GM19035 (cell line): ENCODE measurements at regions not wholly inside any gene's neighbourhood (a gene's known extent, or its start where the extent isn't known, plus 50 kb on each side); places are given as distances from the start of the nearest gene placed in this dataset.

Experiments
- ATAC-seq: cut with Tn5 transposase; IDR thresholded peaks from one replicate; pipeline ENCODE4 v1.9.1; 2021; ENCODE audit not compliant: unreplicated experiment

DNA sequence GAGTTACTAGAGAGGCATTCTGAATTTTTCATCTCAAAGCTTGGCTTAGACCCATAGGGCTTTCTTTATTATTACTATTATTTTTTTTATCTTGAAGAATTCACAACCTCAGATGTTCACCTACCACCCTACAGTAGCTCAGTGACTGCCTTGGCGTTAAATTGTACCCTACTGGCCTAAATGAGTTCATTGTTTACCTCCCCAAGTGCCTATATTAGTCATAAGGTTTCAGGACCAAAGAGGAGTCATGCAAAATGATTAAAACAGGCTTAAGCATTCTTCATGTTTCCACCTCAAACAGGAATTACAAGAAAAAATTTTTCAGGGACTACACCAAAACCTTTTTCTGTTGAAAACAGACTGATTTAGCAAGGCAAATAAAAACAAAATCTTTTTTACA lies 751.5 kb downstream of the SQOR start:
- no peak for ATAC-seq

- ATAC-seq = no peak
Observed at GRCh38 chr15:46389739-46390138, 754.9 kb downstream of the SQOR start.

DNA sequence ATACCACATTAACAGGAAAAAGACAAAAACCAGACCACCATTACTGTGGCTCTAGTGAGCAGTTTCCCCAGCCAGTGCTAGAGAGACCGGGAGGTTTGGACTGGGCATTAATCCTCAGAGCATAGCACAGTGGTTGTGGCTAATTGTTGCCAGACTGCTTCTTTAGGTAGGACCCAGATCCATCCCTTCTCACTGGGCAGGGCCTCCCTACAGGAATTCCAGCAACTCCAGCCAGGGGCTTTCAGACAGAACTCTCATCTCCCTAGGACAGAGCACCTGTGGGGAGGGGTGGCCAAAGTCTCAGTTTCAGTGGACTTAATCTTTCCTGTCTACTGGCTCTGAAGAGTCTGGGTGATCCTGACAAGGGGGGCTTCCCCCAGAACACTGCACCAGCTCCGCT lies 759.6 kb downstream of the SQOR start:
- ATAC-seq = no peak

DNA sequence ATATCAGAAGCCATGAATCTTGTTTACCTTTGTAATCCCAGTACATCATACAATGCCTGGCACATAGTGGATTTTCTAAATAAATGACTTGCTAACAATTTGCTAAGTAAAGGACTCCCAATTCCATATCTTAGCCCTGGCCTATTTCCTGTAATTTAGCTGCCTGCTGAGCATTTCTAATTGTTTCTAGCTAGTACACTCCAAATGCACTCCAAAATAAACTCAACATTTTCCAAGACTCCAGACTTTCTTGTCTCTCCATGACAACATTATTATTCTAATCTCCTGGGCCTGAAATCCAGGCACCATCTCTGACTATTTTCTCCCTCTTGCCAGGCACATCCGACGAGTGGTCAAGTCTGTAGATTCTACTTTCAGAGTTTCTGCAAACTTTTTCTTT lies 773.5 kb downstream of the SQOR start:
- ATAC-seq = no peak

- ATAC-seq = no peak
Observed at GRCh38 chr15:46409841-46410301, 775.0 kb downstream of the SQOR start.

GRCh38 chr15:46410705-46411104 lies 775.9 kb downstream of the SQOR start:
- ATAC-seq = no peak

DNA sequence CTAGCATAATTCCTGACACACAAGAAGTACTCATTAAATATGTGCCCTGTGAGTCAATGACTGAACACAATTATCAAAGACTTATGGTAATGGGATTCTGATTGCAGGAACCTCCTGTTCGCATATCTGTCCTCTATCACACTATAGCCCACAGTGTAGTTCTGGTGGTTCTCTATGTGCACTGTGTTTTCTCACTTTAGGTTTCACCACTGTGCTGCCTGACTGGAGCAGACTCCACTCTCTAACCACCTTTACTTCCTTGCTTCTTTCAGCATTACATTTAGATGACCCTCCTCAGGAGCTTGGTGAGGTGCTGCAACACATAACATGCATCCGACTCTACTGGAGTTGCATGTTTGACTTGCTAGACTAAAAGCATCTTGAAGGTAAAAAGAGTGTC lies 777.1 kb downstream of the SQOR start:
- ATAC-seq = no peak

DNA sequence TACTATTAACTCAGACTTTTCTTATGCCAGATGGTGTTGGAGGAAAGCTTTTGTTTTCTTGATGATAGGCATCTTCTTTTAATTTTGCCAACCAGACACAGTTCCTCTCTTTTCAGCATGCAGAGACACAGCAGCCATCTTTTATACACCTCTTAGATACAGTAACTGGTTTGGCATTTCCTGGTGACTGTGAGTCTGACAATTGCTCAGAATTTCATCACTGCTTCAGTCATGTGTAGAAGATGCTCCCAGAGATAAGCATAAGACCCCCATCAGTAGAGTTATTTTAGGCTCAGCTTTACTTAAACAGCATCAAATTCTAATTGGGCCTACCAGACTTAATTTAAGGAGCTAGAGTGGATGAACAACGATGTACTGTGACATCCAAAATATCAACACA lies 779.0 kb downstream of the SQOR start:
- ATAC-seq = no peak

- no peak for ATAC-seq
Observed at GRCh38 chr15:46416544-46416943, 781.7 kb downstream of the SQOR start.

DNA sequence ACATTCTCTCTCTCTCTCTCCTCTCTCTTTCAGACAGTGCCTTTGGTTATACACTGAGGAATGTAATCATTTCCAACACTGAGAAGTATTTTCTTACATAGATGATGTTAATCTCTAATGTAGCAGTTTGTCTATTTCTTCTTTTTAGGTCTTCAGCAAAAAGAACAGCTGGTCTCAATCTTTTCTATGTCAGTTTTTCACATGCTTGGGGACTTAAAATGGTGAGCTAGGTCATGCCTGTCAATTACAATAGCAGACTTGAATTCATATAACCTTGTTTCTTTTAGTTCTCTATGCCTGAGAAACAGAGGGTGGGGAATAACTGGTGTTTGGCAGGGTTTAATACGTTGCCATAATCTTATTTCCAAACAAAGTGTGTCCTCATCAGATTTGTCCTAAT lies 786.2 kb downstream of the SQOR start:
- ATAC-seq = no peak

DNA sequence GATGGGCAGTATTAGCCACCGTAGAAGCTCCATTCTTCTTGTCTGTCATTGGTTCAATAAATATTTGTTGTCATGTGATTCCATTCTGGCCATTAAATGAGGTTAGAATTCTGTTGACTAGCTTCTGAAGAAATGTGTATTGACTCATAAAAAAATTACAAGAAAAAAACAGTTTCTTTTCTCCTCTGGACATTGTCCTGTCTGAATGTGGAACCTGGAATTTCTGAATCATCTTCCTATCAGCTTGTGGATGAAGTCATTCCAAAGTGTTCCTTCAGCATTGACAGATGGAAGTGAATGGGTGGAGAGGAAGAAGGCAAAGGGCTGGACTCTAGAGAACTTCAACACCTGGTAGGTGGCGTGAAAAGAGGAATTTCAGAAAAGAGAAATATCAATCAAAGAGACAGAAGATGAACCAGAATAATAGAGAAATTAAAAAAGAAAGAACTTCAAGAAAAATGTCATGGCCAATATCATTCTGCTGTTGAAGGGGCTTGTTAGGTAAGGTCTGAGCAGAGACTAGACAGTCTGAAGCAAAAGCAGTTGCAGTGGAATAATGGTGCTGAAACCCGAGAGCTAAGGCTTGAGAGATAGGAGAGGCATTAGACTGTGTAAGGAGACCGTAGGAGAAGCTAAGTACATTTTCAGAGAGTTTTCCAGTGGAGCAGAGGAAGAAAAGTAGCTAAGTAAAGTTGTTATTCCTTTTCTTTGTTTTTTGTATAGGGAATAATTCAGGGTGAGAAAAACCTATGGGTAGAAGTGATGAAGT lies 806.6 kb downstream of the SQOR start:
- no peak for ATAC-seq

DNA sequence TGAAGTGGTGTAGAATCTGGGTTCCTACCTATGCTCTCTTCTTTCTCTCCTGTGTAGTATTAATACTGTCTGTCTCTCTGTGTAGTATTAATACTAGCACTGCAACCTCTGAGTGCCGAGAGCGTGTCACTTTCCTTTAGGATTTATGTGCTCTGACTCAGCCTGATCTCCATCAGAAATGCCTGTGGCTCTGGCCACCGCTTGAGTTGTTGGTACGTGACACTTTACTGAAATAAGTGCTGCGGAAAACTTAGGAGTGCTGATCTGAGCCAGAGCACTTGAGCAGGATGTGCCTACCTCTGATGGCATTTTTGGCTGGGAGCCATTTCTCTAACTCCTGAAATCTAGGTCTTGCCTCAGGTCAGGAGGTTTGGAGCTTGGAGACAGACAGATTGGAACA lies 807.4 kb downstream of the SQOR start:
- ATAC-seq = no peak

DNA sequence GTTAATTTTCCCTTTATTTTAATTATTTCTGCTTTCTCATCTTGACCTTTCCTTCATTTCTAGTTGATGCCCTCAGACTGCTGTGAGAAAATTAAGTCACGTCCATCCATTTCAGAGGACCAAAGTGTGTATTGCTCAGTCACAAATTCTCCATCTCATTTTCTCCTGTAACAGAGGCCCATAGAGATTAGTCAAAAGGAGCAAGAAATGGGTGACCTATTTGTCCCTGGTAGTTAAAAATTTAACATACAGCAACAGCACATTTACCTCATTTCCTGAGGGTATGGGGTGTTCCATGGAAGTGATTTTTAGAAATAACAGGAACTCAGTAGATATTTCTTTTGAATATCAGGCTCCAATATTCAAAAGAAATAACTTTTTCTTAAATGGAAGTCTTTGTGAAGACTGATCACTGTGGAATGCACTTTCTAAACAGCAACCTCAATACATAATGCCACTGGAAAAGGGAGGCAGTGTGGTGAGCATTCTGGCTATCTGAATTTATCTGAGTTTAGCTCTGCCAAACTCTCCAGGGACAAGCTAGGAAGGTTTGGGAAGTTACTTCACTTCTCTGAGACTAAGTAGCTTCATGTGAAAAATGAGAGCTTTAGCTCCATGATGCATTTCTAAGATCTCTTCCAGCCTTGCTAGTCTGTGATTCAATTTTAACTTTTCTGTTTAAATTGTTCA lies 808.2 kb downstream of the SQOR start:
- ATAC-seq = no peak

DNA sequence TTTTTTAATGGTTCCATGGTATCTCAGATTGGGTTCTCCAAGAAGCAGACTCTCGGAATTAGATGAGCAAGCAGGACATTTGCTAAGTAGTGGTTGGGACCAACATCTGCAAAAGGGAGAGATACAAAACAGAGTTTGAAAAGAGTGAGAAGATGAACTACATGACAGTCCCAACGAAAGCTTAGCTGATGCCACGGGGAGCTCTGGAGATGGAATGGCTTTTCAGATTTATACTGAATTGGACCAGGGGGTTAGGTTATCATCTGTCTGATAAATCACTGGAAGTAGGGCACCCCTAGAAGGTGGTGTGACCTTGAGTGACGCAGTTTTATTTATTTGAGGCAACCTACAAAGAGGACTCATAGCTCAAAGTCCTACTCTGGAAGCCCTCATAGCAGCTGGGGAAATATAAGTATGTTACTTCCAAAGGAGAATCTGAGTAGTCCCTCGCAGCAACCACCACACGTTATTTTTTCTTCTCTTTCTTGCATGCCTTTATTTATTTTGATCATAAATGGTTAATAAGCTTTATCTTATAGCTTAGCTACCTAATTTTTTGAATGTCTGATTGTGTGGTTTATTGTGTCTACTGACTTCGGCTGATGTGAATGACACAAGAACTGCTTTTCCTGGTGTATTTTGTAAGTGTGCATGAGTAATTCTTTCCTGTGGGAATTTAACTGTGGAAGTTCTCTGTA lies 815.4 kb downstream of the SQOR start:
- no peak for ATAC-seq

DNA sequence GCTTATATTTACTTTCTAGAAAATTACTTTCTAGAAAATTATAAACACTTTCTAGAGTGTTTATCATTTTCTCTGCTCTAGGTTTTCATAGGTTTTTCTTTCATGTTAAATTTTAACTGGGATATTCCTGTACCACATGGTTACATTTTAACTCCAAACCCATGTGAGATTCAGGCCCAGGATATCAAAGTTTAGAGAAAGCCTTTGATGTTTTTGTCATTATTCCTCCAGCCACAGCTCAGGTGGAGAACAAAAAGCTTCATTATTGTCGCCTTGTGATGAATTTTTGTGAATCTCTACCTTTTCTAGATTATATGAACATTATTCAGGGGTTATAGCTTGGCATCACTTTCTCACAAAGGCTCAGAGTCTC lies 816.0 kb downstream of the SQOR start:
- ATAC-seq = no peak

DNA sequence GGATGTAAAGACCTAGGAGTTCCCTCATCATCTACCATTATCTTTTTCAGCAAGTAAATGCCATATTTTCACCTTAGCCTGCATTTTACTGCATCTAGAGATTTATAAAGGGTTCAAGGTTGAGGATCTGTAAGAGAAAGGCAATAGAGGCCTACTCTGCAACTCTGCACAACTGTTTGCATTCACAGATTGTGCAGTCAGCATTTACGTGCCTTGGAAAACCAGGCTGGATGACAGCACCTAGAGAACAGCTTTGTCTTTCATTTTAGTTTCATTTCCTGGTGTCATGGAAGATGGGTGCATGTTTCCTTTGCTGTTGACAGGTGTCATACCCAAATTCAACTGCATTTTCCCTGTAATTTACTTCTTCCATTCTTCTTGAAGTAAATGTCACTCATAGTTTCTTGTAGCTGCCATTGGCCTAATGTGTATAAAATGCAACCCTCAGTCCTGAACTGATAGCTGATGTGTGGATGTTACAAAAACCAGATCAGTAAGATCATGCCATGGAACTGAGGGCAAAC lies 817.5 kb downstream of the SQOR start:
- no peak for ATAC-seq

DNA sequence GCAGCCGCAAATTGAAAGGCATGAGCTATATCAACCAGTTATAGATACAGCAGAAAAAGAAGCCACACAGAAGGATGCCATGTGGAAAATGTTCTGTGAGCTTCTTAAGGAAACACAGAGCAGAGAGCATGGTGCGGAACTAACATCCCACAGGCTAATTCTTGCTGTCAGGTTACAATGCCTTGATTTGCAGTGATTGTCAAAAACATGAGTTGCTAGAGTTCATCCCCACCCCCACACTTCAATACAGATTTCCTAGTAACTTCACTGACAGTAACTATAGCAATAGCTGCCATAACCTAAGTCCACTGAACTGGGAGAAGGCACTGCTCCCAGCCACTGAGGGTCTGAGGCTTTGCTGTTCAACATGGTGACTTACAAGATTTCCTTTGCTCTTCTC lies 821.6 kb downstream of the SQOR start:
- no peak for ATAC-seq

DNA sequence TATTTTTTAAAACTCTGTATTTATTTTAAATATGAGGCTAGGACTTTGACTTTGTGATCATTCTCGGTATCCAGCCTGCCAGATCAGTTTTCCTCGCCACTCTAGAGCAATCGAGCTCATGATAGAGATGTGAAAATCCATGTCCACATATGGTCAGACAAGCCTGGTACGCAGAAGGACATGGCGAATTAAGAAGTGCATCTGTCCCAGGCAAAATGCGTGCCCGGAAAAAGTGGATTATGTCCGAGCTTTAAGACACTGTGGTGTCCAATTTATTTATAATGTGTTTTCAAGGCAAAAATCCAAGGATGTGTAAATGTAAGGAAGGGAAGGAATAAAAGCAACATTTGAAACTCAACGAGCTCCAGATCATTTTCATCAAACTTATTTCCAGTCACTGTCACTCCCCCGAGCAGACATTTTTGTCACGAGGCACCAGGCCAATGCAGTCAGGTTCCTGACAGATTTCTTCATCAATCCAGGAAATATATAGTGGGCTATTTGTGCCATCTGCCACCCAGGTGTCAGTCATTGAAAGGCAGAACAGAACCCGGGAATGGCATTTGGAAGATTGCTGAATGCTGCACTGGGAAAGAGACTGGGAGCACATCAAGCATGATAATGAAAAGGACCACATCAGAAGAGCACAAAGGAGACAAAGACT lies 825.7 kb downstream of the SQOR start:
- no peak for ATAC-seq

DNA sequence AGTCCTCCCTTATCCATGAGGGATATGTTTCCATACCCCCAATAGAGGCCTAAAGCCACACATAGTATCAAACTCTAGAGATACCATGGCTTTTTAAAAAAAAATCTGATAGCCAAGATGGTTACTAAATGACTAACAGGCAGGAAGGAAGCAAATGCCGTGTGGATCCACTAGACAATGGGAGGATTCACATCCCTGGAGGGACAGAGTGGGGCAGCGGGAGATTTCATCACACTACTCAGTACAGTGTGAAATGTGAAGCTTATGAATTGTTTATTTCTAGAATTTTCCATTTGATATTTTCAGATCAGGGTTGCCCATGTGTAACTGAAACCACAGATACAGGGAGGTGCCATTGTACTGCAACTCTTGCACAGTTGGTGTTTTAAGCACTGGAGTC lies 826.6 kb downstream of the SQOR start:
- no peak for ATAC-seq

- no peak for ATAC-seq
Observed at GRCh38 chr15:46467041-46467440, 832.2 kb downstream of the SQOR start.

GRCh38 chr15:46471096-46471495 lies 836.3 kb downstream of the SQOR start:
- ATAC-seq = no peak
